Left lung (tissue), 4 donors: ENCODE measurements at regions not wholly inside any gene's neighbourhood (a gene's known extent, or its start where the extent isn't known, plus 50 kb on each side); places are given as distances from the start of the nearest gene placed in this dataset.

Experiments
- ATAC-seq: fragments of 200-7000 bp; cut with Tn5 transposase; one replicate; pipeline ENCODE4 v1.9.1; 2020; ENCODE audit warnings: moderate library complexity
- DNase-seq, 4 donors: peaks; one replicate each; pipeline ENCODE4 v3.0.0-alpha.2; 2013 to 2020
- H3K27ac ChIP-seq, 2 donors: fragments of 200-600 bp; sonication (generic) in 1 of 2; one replicate each; pipeline versions ENCODE4 v1.5.0 to v1.8.0; 2020 to 2021
- H3K27me3 ChIP-seq, 2 donors: fragments of 200-600 bp; sonication (generic) in 1 of 2; one replicate each; pipeline versions ENCODE4 v1.5.0 to v1.8.0; 2020 to 2021
- H3K36me3 ChIP-seq, 2 donors: fragments of 200-600 bp; sonication (generic) in 1 of 2; one replicate each; pipeline versions ENCODE4 v1.5.0 to v1.8.0; 2020 to 2021
- H3K4me1 ChIP-seq, 2 donors: fragments of 200-600 bp; one replicate each; pipeline ENCODE4 v1.8.0; 2021
- H3K4me3 ChIP-seq, 2 donors: fragments of 200-600 bp; sonication (generic) in 1 of 2; one replicate each; pipeline versions ENCODE4 v1.5.0 to v1.8.0; 2020 to 2021; ENCODE audit warnings: mild to moderate bottlenecking in 1 of 2
- H3K9me3 ChIP-seq, 2 donors: fragments of 200-600 bp; sonication (generic) in 1 of 2; one replicate each; pipeline versions ENCODE4 v1.5.0 to v1.8.0; 2020 to 2021
- CTCF ChIP-seq, 2 donors: fragments of 200-600 bp; sonication (generic) in 1 of 2; IDR thresholded peaks; one replicate each; pipeline versions ENCODE4 v1.5.0 to v1.8.0; 2021; ENCODE audit warnings: antibody characterized with exemption in 2 of 2
- intact Hi-C, 2 donors: fragments of 100-400 bp; cut with DNase I; formaldehyde crosslinking; loops; one replicate each; pipeline versions ENCODE4 v1.11.2 to v1.14.2; 2022
- donor health status: DM: no; HTN: yes; CAD: no.
- donor health status: DM: no; HTN: no; CAD: no.

- Histone ChIP-seq H3K27me3 (no peaks in the 10 kb centered on the region), H3K27ac (no peak overlapping the region), H3K36me3 (no peaks in the 10 kb centered on the region), H3K9me3 (no peaks in the 10 kb centered on the region), H3K4me3 (no peak overlapping the region), H3K4me1 (no peaks in the 10 kb centered on the region)
- no peak for DNase-seq
- no peak for TF ChIP-seq CTCF (IDR thresholded peaks at IDR 0.05)
- intact Hi-C loops, result no loop called here
- ATAC-seq, result peak; percentile 27
These were observed 130.8 kb upstream of the NPY2R start for GRCh38 chr4:155077452-155078229.

- DNase-seq (no peak), ATAC-seq (no peak)
- H3K4me1 ChIP-seq, result no peaks in the 10 kb centered on the region
- H3K27me3 ChIP-seq, result no peaks in the 10 kb centered on the region
- H3K27ac ChIP-seq, result no peak overlapping the region
- H3K9me3 ChIP-seq, result no peaks in the 10 kb centered on the region
- no peak for TF ChIP-seq CTCF (IDR thresholded peaks at IDR 0.05)
- H3K36me3 ChIP-seq, result no peaks in the 10 kb centered on the region
- no peak overlapping the region for H3K4me3 ChIP-seq
- intact Hi-C loops, result no loop called here
These were observed 128.6 kb upstream of the NPY2R start for GRCh38 chr4:155079871-155080270.

GRCh38 chr4:155081222-155081621 lies 127.2 kb upstream of the NPY2R start:
- Histone ChIP-seq H3K4me3 (no peak overlapping the region), H3K4me1 (no peaks in the 10 kb centered on the region), H3K27me3 (no peaks in the 10 kb centered on the region), H3K27ac (no peak overlapping the region), H3K9me3 (no peaks in the 10 kb centered on the region), H3K36me3 (no peaks in the 10 kb centered on the region)
- TF ChIP-seq CTCF (IDR thresholded peaks at IDR 0.05), result no peak
- DNase-seq (no peak), ATAC-seq (no peak)
- intact Hi-C loops, result no loop called here

GRCh38 chr4:155085843-155086530 lies 122.4 kb upstream of the NPY2R start:
- Histone ChIP-seq H3K27ac (no peak overlapping the region), H3K9me3 (no peaks in the 10 kb centered on the region), H3K4me1 (no peaks in the 10 kb centered on the region), H3K27me3 (no peaks in the 10 kb centered on the region), H3K36me3 (no peaks in the 10 kb centered on the region), H3K4me3 (no peak overlapping the region)
- DNase-seq (no peak), ATAC-seq (no peak)
- no peak for TF ChIP-seq CTCF (IDR thresholded peaks at IDR 0.05)
- intact Hi-C loops, result no loop called here

GRCh38 chr4:155094201-155094820 lies 114.1 kb upstream of the NPY2R start:
- H3K36me3 ChIP-seq, result no peaks in the 10 kb centered on the region
- no peak overlapping the region for H3K4me3 ChIP-seq
- H3K4me1 ChIP-seq, result no peaks in the 10 kb centered on the region
- H3K27ac ChIP-seq, result no peak overlapping the region
- intact Hi-C loops, result no loop called here
- ATAC-seq (no peak), DNase-seq (no peak)
- no peaks in the 10 kb centered on the region for H3K9me3 ChIP-seq
- TF ChIP-seq CTCF (IDR thresholded peaks at IDR 0.05), result no peak
- no peaks in the 10 kb centered on the region for H3K27me3 ChIP-seq
